Activated CD4-positive, alpha-beta T cell treated with anti-CD3 and anti-CD28 coated beads, Interleukin-2, amount 10 ng/mL, durations not matched to agents 7 days and 5 days (primary cell): ENCODE measurements at regions not wholly inside any gene's neighbourhood (a gene's known extent, or its start where the extent isn't known, plus 50 kb on each side); places are given as distances from the start of the nearest gene placed in this dataset.

Experiments used
- CTCF ChIA-PET: fragments of 350-600 bp; sonication (Branson Sonifier 250); formaldehyde crosslinking; loops from one replicate; lab custom pipeline; 2021; ENCODE audit warnings: antibody characterized with exemption; lab: Charles Lee
- POLR2A ChIA-PET: fragments of 350-600 bp; sonication (Branson Sonifier 250); formaldehyde crosslinking; loops from one replicate; lab custom pipeline; 2021; ENCODE audit warnings: antibody characterized with exemption; lab: Charles Lee
- DNase-seq: peaks from one replicate; pipeline ENCODE4 v3.0.0-alpha.2; 2020
- H3K27ac Mint-ChIP-seq: one replicate; pipeline ENCODE4 v1.8.0; 2021; ENCODE audit warnings: mild to moderate bottlenecking, moderate library complexity, mixed read lengths
- H3K27me3 Mint-ChIP-seq: one replicate; pipeline ENCODE4 v1.8.0; 2021; ENCODE audit warnings: mixed read lengths
- H3K36me3 Mint-ChIP-seq: one replicate; pipeline ENCODE4 v1.8.0; 2021; ENCODE audit warnings: low read depth, mixed read lengths
- H3K4me1 Mint-ChIP-seq: one replicate; pipeline ENCODE4 v1.8.0; 2021; ENCODE audit warnings: mixed read lengths
- H3K4me3 Mint-ChIP-seq: one replicate; pipeline ENCODE4 v1.8.0; 2021; ENCODE audit warnings: mild to moderate bottlenecking, moderate library complexity, mixed read lengths
- H3K9me3 Mint-ChIP-seq: one replicate; pipeline ENCODE4 v1.8.0; 2021; ENCODE audit warnings: mixed read lengths

DNA sequence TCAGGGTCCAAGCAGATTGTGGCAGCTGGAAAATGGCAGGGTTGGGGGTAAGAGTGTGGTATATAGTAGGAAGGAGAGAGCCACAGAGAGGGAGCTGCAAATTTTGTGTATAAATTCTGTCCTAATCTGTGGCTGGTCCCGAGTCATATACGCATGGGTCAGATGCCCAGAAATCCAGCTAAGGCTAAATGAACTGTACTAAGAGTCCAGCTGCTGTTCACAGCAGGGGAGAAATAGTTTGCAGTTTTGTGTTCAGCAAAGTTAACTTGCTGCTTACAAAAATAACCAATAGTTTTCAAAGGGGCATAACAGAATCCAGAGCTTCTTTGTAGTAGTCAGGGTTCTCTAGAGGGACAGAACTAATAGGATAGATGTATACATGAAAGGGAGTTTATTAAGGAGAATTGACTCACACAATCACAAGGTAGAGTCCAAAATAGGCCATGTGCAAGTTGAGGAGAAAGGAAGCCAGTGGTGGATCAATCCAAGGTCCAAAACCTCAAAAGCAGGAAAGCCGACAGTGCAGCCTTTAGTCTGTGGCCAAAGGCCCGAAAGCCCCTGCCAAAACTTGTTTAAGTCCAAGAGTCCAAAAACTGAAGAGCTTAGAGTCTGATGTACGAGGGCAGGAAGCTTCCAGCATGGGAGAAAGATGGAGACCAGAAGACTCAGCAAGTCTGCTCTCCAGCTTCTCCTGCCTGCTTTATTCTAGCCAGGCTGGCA lies 146.1 kb upstream of the KBTBD8 start:
- ChIA-PET CTCF (no interaction called here), POLR2A (no interaction called here)
- Mint-ChIP-seq H3K4me1 (no peaks in the 10 kb centered on the region), H3K4me3 (no peak overlapping the region), H3K27ac (no peak overlapping the region), H3K36me3 (no peaks in the 10 kb centered on the region), H3K9me3 (no peaks in the 10 kb centered on the region), H3K27me3 (peaks cover 5% of the 10 kb centered on the region)
- no peak for DNase-seq

GRCh38 chr3:66854601-66855151 lies 143.4 kb upstream of the KBTBD8 start:
- ChIA-PET POLR2A (no interaction called here), CTCF (no interaction called here)
- Mint-ChIP-seq H3K36me3 (no peaks in the 10 kb centered on the region), H3K27me3 (peaks cover 5% of the 10 kb centered on the region), H3K27ac (no peak overlapping the region), H3K4me1 (no peaks in the 10 kb centered on the region), H3K9me3 (no peaks in the 10 kb centered on the region), H3K4me3 (no peak overlapping the region)
- DNase-seq = no peak

DNA sequence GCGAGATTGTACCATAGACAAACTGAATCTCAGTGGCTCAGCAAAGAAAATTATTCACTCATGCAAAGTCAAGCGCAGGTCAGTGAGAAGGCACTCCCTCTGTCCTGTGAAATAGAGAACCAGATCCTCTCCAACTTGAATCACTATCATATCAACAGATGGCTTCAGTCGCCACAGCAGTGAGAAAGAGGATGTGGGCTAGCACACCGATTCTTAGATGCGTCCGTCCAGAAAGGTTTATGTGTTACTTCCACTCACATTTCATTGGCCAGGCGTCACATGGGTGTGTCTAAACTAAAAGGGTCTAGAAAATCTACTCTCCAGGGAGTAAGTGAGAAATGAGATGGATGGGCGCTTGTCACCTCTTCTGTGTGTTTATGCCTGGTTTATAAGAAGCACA lies 141.6 kb upstream of the KBTBD8 start:
- Mint-ChIP-seq H3K27me3 (peaks cover 5% of the 10 kb centered on the region), H3K36me3 (no peaks in the 10 kb centered on the region), H3K4me3 (no peak overlapping the region), H3K4me1 (no peaks in the 10 kb centered on the region), H3K27ac (no peak overlapping the region), H3K9me3 (no peaks in the 10 kb centered on the region)
- ChIA-PET POLR2A (no interaction called here), CTCF (no interaction called here)
- no peak for DNase-seq

DNA sequence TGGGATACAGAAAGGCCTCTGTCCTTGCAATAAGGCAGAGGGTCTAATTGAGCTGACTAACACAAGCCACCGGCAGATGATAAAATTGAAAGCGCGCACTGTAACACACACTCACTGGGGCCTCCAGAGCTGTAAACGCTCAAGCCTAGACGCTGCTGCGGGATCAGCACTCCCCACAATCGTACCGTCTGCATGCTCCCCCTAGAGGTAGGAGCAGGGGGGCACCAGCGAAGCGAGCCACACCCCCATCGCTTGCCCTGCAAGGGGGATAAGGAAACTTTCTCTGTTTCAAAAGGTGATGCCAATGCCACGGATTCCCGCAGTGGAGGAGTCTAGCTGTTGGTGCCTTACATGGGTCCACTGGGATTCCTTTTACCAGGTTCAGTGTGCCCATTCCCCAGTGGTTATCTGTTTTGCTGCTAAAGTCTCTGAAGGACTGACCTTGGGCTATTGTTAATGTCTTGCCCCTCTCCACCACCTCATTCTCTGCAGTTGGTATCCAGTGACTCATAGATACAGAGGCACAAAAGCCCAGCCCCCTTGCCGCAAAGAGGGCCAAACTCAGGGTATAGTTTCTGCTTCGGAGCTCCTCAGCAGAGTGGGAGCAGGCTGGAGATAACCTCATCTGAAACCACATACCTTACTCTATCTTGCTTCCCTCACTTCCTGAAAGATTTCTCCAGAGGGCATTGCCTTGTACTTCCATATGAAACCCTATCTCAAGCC lies 139.3 kb upstream of the KBTBD8 start:
- Mint-ChIP-seq H3K27me3 (peaks cover 5% of the 10 kb centered on the region), H3K4me1 (no peaks in the 10 kb centered on the region), H3K4me3 (no peak overlapping the region), H3K9me3 (no peaks in the 10 kb centered on the region), H3K36me3 (no peaks in the 10 kb centered on the region), H3K27ac (no peak overlapping the region)
- POLR2A ChIA-PET = no interaction called here
- CTCF ChIA-PET = no interaction called here
- DNase-seq = no peak

DNA sequence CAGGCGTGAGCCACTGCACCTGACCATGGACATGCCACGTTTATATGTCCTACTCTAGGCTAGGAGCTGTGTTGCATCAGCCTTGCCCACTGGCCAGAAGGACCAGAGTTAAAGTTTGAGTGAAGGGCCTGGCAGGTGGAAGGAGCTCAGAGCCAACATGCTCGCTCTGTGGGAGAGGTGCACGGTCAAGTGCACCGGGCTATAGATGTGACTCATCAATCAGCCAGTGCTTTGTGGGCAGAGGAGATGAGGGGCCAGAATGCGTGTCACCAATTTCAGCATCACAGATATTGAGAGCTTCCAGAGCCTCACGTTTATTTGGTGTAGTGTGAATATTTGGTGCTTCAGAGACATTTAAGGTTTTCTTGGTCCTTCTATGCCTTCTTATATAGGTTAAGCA lies 137.3 kb upstream of the KBTBD8 start:
- ChIA-PET CTCF (no interaction called here), POLR2A (no interaction called here)

GRCh38 chr3:66863205-66864111 lies 134.6 kb upstream of the KBTBD8 start:
- POLR2A ChIA-PET = no interaction called here
- Mint-ChIP-seq H3K27me3 (no peaks in the 10 kb centered on the region), H3K36me3 (no peaks in the 10 kb centered on the region), H3K4me1 (no peaks in the 10 kb centered on the region), H3K9me3 (no peaks in the 10 kb centered on the region), H3K4me3 (no peak overlapping the region), H3K27ac (no peak overlapping the region)
- CTCF ChIA-PET = interaction anchor here (1.5 kb wide), 1 partner anchor 56 kb away, joined by 3 read pairs; no protein-coding TSS in a partner anchor
- no peak for DNase-seq

More for the DNA sequence above, 137.3 kb upstream of the KBTBD8 start:
- Mint-ChIP-seq H3K4me1 (no peaks in the 10 kb centered on the region), H3K27me3 (no peaks in the 10 kb centered on the region), H3K4me3 (no peak overlapping the region), H3K27ac (no peak overlapping the region), H3K9me3 (no peaks in the 10 kb centered on the region), H3K36me3 (no peaks in the 10 kb centered on the region)
- DNase-seq = no peak

- no peaks in the 10 kb centered on the region for H3K9me3 Mint-ChIP-seq
- no peak for DNase-seq
- H3K4me1 Mint-ChIP-seq = no peaks in the 10 kb centered on the region
- peaks cover 2% of the 10 kb centered on the region for H3K27me3 Mint-ChIP-seq
- no peak overlapping the region for H3K4me3 Mint-ChIP-seq
- H3K27ac Mint-ChIP-seq = no peak overlapping the region
- CTCF ChIA-PET = no interaction called here
- POLR2A ChIA-PET = no interaction called here
- no peaks in the 10 kb centered on the region for H3K36me3 Mint-ChIP-seq
Observed at GRCh38 chr3:66884659-66885058, 113.4 kb upstream of the KBTBD8 start.

DNA sequence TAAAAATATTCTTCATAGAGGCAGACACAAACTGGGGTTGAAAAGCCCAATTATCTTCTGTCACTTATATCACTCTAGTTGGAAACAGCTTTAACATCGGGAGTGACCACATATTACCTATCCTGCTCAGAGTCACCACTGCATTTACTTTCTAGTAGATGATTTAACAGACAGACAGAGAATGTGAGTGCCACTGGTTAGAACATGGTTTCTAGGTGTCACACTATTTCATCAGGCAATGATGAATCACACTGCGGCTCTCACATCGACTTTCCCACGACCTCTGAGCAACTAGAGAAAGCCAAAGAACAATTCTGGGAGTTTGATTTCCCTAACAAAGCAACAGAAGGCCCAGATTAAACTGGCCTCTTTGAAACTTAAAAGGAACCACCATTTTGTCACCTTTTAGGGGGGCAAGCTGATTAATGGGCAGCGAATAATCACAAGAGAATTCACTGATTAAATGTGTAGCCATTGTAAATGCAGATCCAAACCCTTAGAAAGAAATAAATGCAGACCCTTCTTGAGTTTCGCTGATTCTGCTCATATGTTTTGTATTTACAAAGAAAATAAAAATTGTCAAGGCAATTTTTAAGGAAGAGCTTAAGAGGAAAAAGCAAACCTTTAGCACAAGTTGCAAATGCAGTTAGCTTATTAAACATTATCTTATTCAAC lies 112.6 kb upstream of the KBTBD8 start:
- no peaks in the 10 kb centered on the region for H3K27me3 Mint-ChIP-seq
- no peak for DNase-seq
- CTCF ChIA-PET = no interaction called here
- H3K4me3 Mint-ChIP-seq = no peak overlapping the region
- H3K9me3 Mint-ChIP-seq = no peaks in the 10 kb centered on the region
- no peaks in the 10 kb centered on the region for H3K36me3 Mint-ChIP-seq
- POLR2A ChIA-PET = no interaction called here
- no peaks in the 10 kb centered on the region for H3K4me1 Mint-ChIP-seq
- no peak overlapping the region for H3K27ac Mint-ChIP-seq

DNA sequence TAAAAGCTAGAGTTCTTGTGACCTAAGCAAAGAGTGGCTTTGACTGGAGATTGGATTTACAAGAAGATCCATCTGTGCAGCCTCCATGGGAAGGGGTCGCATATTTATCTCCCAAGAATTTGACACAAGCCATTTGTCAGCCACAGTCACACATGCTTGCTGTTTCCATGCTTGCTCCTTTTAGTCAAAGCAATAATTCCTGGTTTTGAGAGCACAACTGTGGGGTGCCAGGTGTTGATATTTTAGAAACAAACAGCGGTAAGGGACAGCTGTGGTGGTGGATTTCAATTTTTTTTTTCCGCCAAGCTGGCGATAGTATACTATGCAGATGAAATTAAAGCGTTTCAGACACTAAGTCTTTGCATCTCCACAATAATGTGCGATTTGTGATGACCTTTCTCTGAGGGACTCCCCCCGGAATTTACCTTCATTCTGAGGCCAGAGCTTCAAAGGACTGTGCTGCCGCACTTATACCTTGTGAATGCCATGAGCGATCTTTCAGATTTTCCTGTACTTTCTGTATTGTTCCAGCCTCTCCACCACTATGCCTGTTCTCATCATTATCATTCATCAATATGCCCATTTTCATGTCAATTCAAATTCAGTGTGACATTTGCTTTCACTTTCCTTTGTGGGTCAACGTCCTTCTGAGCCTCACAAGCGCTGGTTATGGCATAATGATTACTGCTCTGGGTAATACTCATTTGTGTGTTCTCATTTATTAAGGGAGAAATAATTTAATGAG lies 108.2 kb upstream of the KBTBD8 start:
- POLR2A ChIA-PET = no interaction called here
- no peak overlapping the region for H3K4me3 Mint-ChIP-seq
- DNase-seq = no peak
- H3K9me3 Mint-ChIP-seq = peaks cover 6% of the 10 kb centered on the region
- no peaks in the 10 kb centered on the region for H3K36me3 Mint-ChIP-seq
- no peak overlapping the region for H3K27ac Mint-ChIP-seq
- H3K27me3 Mint-ChIP-seq = no peaks in the 10 kb centered on the region
- H3K4me1 Mint-ChIP-seq = no peaks in the 10 kb centered on the region
- CTCF ChIA-PET = no interaction called here

DNA sequence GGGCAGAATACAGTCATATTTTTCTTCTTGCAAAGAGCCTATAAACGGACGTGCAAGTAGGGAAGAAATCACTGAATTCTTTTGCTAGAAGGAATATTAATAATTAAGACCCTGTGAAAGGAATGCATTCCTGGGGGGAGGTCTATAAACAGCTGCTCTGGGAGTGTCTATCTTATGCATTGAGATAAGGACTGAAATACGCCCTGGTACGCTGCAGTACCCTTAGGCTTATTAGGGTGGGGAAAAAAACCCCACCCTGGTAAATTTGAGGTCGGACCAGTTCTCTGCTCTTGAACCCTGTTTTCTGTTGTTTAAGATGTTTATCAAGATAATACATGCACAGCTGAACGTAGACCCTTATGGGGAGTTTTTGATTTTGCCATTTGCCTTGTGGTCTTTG lies 100.0 kb upstream of the KBTBD8 start:
- Mint-ChIP-seq H3K9me3 (peaks cover 27% of the 10 kb centered on the region), H3K27me3 (peaks cover 1% of the 10 kb centered on the region), H3K36me3 (peaks cover 3% of the 10 kb centered on the region), H3K4me3 (no peak overlapping the region), H3K27ac (no peak overlapping the region), H3K4me1 (no peaks in the 10 kb centered on the region)
- ChIA-PET POLR2A (no interaction called here), CTCF (no interaction called here)
- DNase-seq = no peak

GRCh38 chr3:66904336-66904735 lies 93.8 kb upstream of the KBTBD8 start:
- H3K4me1 Mint-ChIP-seq = no peaks in the 10 kb centered on the region
- no peak overlapping the region for H3K27ac Mint-ChIP-seq
- no peak overlapping the region for H3K4me3 Mint-ChIP-seq
- ChIA-PET CTCF (no interaction called here), POLR2A (no interaction called here)
- DNase-seq = no peak
- peaks cover 4% of the 10 kb centered on the region for H3K27me3 Mint-ChIP-seq
- peaks cover 6% of the 10 kb centered on the region for H3K9me3 Mint-ChIP-seq
- H3K36me3 Mint-ChIP-seq = no peaks in the 10 kb centered on the region
